ENCODE measurements at regions not wholly inside any gene's neighbourhood (a gene's known extent, or its start where the extent isn't known, plus 50 kb on each side); places are given as distances from the start of the nearest gene placed in this dataset.

- in situ Hi-C loops (cut with MboI; ENCODE audit: low sequenced_read_pairs) = no loop called here
These were observed 604.3 kb downstream of the TAFA4 start for GRCh38 chr3:68328049-68328448.

GRCh38 chr3:68315964-68316363, 616.4 kb downstream of the TAFA4 start:
- in situ Hi-C loops (cut with MboI; ENCODE audit: low sequenced_read_pairs) = no loop called here

DNA sequence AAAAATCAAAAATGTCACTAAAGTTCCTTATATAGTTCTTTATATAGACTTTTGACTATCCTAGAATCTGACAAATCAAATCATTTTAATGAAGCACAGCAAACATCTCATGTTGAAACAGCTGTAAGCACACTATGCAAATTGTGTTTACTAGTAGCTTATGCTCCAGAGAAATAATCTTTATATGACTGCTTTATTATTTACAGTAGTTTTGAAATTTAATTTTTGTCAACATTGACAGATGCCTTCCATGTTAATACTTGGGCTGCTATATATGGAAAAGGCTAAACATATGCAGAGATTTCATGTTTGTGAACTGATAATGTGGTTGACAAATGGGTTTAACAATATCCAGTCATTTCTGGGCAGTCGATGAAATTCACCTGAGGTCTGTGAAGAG, 616.8 kb downstream of the TAFA4 start:
- in situ Hi-C loops (cut with MboI; ENCODE audit: low sequenced_read_pairs) = no loop called here

DNA sequence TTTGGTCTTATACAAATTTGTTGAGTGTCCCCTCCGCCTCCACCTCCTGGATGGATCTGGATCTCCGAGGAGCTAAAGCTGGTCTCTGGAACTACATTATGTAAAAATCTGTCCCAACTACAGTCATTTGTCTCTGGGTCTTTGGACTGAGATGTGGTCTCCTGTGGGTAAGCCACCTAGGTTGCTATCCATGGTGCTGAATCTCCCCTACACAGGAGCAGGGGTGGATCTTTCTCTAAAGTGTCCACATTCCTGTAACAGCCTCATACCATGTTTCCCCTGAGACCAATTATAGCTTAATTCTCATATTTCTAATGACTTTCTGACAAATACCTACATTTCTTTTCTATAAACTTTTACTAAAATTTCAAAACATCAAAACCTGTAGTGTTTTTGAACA, 625.8 kb downstream of the TAFA4 start:
- in situ Hi-C loops (cut with MboI; ENCODE audit: low sequenced_read_pairs) = no loop called here

- in situ Hi-C loops (cut with MboI; ENCODE audit: low sequenced_read_pairs) = no loop called here
These were observed 636.9 kb downstream of the TAFA4 start for GRCh38 chr3:68295457-68295856.

DNA sequence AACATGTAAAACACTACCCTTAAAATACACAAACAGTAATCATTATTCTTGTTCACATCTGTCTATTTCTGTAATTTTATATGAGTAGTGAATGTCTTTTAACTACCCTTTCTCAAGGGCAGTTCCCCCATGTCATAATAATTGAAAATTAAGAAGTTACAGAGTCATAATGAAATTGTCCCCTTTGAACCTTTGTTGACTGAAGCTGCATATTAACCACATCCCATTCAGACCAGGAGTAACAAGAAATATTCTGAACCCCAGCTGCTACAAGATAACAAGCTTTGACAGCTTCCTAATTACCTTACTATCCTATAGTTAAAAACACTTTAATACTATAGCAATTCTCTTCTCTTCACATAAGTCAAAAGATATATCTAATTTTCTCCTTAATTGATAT, 635.9 kb upstream of the SUCLG2 start:
- in situ Hi-C loops (cut with MboI; ENCODE audit: low sequenced_read_pairs) = no loop called here

- in situ Hi-C loops (cut with MboI; ENCODE audit: low sequenced_read_pairs) = no loop called here
These were observed 633.7 kb upstream of the SUCLG2 start for GRCh38 chr3:68288085-68288484.

DNA sequence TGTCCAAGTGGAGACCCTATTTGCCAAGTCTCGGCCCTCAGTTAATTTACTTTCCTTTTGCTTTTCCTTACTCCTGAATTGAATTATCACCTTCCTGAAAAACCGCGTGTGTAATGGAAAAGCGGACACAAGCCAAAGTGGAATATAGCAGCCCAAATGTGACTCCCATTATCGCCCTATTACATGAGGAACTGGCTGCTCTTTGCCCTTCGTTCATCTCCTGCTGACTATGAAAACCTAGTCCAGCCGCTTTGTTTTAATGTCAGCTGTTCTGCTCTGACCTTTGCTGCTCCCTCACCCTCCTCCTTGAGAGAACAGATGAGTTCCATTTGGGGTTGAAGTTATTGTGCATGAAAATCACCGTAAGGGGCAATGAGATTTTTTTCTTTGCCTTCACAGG, 632.7 kb upstream of the SUCLG2 start:
- in situ Hi-C loops (cut with MboI; ENCODE audit: low sequenced_read_pairs) = no loop called here

- in situ Hi-C loops (cut with MboI; ENCODE audit: low sequenced_read_pairs) = no loop called here
These were observed 619.9 kb upstream of the SUCLG2 start for GRCh38 chr3:68274286-68274685.

- in situ Hi-C loops (cut with MboI; ENCODE audit: low sequenced_read_pairs) = no loop called here
These were observed 616.7 kb upstream of the SUCLG2 start for GRCh38 chr3:68271145-68271544.

GRCh38 chr3:68256635-68257223, 602.3 kb upstream of the SUCLG2 start:
- in situ Hi-C loops (cut with MboI; ENCODE audit: low sequenced_read_pairs) = no loop called here

GRCh38 chr3:68249265-68249664, 594.9 kb upstream of the SUCLG2 start:
- in situ Hi-C loops (cut with MboI; ENCODE audit: low sequenced_read_pairs) = no loop called here

DNA sequence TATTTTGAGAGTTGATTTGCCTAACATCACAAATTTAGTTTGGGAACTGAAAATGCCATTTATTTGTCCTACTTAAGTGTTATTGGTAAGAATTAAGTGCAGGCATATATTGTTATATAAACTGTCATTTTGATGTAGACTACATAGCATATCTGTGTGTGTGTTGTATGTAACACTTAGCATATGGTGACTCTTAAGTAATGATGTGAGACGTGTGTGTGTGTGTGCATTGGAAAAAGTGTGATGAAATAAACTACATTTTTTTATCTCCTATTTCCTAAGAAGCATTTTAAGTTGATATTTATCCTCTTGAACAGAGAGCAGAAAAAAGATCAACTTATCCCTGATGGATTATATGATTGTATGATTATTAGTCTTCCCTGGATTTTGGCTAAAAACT, 588.2 kb upstream of the SUCLG2 start:
- in situ Hi-C loops (cut with MboI; ENCODE audit: low sequenced_read_pairs) = no loop called here

DNA sequence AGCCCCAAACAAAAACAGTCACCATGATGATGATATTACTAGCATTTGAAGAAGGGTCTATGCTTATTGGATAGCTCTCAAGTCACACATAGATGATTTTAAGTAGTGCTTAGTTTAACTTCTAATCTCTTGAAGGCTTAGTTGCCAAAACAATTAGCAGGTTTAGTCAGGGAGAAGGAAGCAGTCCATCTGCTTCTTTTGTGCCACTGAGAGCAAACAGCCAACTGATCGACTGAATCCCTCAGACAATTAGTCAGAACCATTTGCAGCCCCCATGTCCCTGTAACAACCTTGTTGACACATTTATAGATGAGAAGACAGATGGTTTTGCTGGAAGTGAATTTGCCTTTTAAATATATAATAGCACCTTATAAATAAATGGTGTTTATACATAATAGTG, 585.1 kb upstream of the SUCLG2 start:
- in situ Hi-C loops (cut with MboI; ENCODE audit: low sequenced_read_pairs) = no loop called here

DNA sequence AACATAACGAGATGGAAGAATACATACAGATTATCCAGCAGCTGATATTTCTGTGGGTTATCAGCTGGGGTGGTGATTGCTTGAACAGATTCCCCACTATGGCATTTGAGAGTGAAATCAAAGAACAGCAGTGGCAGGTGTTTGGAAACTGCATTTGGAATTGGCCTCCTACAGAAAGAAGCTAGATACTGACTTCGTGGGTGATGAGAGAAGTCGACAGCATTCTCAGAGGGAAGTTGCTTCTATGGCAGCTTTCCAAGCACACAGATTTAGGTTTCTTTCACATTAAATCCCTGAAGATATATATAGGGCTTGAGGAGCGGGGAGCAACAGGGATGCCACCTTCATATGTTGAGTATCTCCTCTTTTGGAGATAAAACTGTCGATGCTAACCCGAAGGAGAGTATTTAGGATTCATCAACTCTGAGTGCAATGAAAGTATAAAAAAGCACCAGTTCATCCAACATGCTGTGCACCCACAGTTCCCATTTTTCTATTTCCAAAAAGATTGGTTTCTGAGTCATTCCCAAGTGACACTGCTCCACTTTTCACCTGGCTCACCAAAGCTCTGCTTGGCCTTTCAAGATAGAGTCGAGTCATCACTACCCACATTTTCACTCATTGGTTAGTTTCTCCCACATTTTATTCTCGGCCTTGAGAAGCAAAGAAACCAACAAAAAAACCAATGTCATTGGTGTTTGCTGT, 579.8 kb upstream of the SUCLG2 start:
- in situ Hi-C loops (cut with MboI; ENCODE audit: low sequenced_read_pairs) = no loop called here

DNA sequence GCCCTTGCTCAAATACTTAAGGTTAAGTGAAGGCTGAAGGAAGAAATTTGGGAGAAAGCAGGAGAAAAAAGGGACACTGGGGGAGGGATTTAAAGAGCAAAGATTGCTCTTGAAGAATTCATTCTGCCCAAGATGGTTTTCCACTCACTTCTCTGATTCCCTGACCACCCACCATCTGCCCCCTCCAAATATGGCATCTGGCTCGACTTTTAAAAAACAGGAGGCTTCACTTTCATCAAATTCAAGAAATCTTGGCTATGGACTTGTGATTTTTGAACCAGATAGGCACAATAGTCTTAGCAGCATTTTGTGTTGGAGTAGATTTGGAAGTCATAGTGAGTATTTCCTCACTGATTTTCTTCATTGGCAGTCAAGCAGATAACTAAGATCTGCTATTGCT, 574.4 kb upstream of the SUCLG2 start:
- in situ Hi-C loops (cut with MboI; ENCODE audit: low sequenced_read_pairs) = no loop called here

GRCh38 chr3:68220832-68221231, 566.4 kb upstream of the SUCLG2 start:
- in situ Hi-C loops (cut with MboI; ENCODE audit: low sequenced_read_pairs) = no loop called here

DNA sequence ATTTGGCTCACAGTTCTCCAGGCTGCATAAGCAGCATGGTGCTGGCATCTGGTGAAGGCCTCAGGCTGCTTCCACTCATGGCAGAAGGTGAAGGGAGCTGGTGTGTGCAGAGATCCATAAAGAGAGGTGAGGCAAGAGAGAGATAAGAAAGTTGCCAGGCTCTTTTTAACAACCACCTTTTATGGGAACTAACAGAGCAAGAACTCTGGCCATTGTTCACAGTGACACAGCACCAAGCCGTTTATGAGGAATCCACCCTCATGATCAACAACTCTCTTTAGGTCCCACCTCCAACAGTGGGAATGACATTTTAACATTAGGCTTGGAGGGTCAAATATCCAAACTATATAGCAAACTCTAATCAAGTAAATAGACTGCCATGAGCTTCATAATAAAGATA, 557.2 kb upstream of the SUCLG2 start:
- in situ Hi-C loops (cut with MboI; ENCODE audit: low sequenced_read_pairs) = no loop called here

DNA sequence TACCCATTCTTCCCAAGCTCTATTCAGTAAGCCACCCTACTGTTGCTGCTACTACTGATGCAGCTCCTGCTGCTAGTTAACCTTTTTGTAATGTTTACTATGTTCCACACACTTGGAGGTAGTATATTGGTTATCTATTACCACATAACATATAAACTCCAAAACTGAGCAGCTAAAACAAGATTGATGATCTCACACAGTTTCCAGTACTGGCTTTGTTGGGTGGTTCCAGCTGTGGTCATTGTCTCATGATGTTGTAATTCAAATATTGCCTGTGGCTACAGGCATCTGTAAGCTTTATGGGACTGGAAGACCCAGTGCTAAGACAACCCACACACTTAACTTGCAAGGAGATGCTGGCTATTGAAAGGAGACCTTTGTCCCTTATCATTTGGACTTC, 556.2 kb upstream of the SUCLG2 start:
- in situ Hi-C loops (cut with MboI; ENCODE audit: low sequenced_read_pairs) = no loop called here

GRCh38 chr3:68207327-68207726, 552.9 kb upstream of the SUCLG2 start:
- in situ Hi-C loops (cut with MboI; ENCODE audit: low sequenced_read_pairs) = no loop called here

- in situ Hi-C loops (cut with MboI; ENCODE audit: low sequenced_read_pairs) = no loop called here
These were observed 552.2 kb upstream of the SUCLG2 start for GRCh38 chr3:68206524-68207117.

DNA sequence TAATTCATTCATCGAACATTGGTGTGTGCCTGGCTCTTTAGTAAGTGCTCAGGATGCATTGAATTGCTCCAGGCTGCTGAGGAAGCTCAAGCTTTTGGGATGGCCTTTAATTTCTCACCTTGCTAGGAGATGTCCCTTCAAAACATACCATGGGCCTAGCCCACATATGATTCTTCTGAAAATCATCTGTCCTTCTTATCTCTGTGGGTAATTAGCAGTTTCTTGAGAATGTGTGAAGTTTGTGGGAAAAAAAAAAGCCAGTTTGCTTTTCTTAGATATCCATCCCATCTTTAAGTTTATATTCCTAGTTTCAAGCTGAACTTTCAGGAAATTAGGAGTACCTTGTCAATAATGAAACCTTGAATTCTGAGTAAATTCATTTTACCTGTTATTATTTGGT, 532.3 kb upstream of the SUCLG2 start:
- in situ Hi-C loops (cut with MboI; ENCODE audit: low sequenced_read_pairs) = no loop called here

- in situ Hi-C loops (cut with MboI; ENCODE audit: low sequenced_read_pairs) = no loop called here
These were observed 522.2 kb upstream of the SUCLG2 start for GRCh38 chr3:68176600-68176999.

Data from HL-60/S4 treated with retinoic acid at 250 ng/mL for 4 days and 3 days (cell line).